Middle frontal gyrus (tissue), 1 donor: ENCODE measurements at regions not wholly inside any gene's neighbourhood (a gene's known extent, or its start where the extent isn't known, plus 50 kb on each side); places are given as distances from the start of the nearest gene placed in this dataset.

Experiments used
- DNase-seq: peaks from one replicate; pipeline ENCODE4 v3.0.0-alpha.2; 2015; ENCODE audit warnings: low spot score; ENCODE audit errors: extremely low spot score

DNA sequence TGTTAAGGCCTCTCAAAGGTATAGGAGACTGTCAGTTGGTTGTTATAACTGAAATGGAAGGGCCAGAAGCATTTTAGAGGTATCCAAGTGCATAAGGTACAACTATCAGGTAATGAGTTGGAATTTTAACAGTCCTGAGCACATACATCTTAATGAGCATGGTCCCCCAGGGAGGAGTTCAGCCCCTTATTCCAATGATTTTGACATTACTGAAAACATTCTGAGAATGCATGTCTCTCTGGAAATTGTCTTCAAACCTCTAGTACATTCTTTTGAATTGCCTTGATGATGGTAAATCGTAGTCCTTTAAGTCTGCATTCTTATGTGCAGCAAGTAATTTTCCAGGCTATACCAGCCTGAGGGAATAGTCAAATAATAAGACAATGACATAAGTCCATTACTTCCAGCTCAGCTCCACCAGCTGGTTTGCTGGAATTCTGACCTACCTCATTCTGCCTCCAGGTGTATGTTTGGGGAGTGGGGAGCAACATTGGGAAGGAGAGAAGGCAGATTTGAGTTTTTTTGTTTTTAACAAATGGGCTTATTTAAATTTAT, 239.2 kb downstream of the MSRB3 start:
- DNase-seq: no peak

DNA sequence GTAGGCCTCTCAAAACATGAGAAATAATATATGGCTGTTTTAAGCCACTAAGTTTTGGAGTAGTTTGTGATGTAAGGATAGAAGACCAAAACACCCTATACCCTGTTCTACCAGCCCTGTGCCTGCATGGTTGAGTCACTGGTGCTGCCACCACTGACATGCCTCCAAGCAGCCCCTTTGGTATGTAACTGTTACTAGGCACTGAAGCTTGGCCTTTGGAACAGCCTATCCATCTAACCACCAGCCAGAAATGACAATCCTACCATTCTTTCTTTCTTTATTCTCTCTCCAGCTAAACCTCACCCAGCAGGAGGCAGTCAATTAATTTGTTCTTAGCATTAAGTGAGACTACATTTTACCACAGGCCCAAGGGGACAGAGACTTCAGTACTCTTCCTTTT, 240.3 kb downstream of the MSRB3 start:
- DNase-seq: no peak

- no peak for DNase-seq
Observed at GRCh38 chr12:65520658-65521057, 242.2 kb downstream of the MSRB3 start.

- DNase-seq: no peak
Observed at GRCh38 chr12:65522956-65523860, 244.7 kb downstream of the MSRB3 start.

DNA sequence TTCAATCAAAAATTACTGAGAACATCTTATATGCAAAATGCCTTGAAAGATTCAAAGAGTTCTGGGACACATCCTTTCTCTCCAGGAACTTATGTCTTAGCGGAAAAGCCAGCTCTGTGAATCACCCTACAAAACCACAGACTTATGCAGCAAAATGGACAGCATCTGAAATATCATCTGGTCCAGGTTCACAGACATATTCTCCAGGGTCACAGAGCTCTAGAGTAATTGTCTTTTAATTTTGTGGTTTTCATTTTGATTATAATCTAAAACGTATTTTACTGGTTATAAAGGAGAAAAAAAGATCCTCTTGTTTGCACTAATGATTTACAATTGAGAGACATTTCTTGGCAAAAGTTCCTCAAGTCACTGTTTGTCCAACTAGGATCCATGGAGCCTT, 246.2 kb downstream of the MSRB3 start:
- no peak for DNase-seq

GRCh38 chr12:65525491-65526141, 247.1 kb downstream of the MSRB3 start:
- DNase-seq: no peak

- no peak for DNase-seq
Observed at GRCh38 chr12:65526311-65526710, 247.8 kb downstream of the MSRB3 start.

GRCh38 chr12:65528127-65528526, 249.6 kb downstream of the MSRB3 start:
- no peak for DNase-seq

DNA sequence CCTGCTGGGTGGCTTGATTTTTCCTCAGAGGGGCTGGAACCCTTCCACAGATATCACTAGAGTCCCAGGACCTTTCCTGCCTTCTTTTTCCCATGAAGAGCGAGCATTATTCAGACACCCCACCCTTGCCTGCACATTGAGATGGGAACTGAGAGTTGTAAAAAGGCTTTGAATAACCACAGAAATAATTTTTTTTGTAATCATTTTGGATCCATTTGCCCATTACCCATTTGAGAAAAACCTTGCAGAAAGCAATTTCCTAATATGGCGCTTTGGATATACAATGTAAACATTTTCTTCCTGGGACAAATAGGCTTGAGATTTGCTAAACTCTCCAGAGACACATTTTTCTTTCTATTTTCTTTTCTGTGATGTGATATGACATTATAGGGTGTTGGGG, 250.6 kb downstream of the MSRB3 start:
- DNase-seq: no peak

DNA sequence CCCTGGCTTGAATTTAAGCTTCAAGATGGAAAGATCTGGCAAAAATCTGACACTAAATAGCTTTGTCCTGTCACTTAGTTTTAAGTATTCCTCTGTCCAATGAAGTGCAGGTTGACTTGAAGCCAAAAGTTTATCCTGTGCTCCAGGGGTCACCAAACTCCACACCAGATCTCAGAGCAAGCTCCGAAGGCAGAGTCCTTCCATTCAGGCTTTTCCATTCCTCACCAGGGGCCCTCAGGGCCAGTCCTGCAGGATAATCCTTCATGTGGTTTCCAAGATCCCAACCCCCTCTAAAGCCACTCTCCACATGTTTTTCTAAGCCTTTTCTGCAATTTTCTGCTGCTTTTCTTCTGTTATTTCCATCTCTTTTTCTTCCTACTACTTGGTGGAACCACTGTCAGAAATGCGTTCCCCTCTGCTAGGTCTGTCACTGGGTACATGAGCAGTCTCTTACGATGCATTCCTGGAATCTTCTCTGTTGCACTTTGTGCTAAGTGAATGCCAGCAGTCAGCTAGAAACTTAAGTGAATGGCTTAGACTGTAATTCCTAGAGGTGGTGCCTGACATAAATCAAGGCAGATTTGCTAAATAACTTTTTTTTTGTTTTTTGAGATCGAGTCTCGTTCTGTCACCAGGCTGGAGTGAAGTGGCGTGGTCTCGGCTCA, 251.4 kb downstream of the MSRB3 start:
- DNase-seq: no peak

GRCh38 chr12:65532162-65532561, 253.7 kb downstream of the MSRB3 start:
- DNase-seq: no peak

GRCh38 chr12:65532764-65533163, 254.3 kb downstream of the MSRB3 start:
- no peak for DNase-seq

DNA sequence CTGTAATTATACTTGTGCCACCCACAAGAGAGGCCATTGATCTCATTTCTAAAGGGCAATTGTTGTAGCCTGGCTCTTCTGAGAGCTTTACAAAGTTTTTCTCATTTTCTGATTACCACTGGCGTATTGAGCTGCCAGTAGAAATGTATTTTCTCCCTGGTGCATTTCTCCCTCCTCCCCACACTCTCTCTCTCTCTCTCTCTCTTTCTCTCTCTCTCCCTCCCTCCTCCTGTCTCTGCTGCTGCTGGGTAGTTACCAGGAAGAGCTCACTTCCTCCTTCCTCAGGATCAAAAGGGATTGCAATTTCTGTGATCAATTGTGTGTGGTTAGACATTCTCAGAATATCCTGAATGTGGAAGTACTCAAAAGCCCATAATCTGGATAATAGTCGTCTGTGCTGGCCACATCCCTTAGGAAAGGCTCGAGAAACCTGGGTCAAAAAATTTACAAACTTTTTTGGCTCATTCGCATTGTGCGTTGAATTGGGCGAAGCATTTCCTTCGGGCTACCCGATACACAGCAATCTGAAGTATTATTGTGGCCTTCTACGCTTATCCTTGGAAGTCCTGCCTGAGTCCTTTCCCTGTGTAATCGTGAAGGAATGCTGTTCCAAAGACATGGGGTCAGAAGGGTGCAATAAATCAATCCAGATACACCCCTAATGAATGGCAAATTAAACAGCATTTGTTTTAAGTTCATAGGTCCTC, 254.8 kb downstream of the MSRB3 start:
- DNase-seq: no peak

DNA sequence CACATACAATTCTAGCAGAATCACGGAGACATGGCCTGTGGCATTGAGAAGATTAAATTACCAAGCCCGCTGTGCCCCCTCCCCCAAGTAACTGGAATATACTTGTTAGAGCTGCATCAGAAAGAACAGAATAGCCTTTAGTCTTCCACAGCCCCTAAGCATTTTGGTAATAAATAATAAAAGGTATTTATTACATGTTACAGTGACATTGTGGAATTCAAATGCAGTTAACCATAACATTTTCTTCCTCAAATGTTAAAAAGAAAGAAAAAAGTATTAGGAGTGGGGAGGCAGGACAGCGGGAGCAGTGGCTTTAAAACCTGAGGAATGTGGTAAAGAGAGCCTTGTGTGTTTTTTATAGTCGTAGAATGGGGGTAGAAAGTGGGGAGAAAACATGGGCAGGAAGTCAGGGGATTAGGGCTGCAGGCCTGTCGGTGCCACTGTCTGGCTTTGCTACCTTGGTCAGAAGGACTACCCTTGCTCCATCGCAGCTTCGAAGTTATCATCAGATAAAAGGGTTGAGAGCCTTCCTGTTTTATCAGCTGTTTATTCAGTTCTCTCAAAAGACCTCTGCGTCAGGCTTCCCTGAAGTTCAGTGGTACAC, 255.9 kb downstream of the MSRB3 start:
- DNase-seq: no peak

GRCh38 chr12:65535946-65536345, 257.5 kb downstream of the MSRB3 start:
- no peak for DNase-seq

- DNase-seq: no peak
Observed at GRCh38 chr12:65536351-65536750, 257.9 kb downstream of the MSRB3 start.

- DNase-seq: no peak
Observed at GRCh38 chr12:65536876-65537681, 258.6 kb downstream of the MSRB3 start.

DNA sequence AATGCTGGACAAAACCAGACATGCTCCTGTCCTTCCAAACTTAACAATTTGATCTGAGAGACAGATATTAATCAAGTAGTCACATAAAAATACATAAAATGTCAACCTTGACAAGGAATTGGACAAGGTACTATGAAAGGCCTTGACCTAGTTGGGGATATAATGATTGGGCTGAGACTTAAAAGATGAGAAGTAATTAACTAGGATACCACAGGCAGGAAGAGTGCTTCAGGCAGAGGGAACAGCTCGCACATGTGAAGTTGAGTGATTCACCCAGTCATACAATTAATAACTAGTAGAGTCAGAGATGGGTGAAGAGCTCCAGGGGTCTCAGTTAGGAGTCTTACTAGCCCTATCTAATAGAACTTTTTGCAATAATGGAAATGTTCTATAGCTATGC, 259.5 kb downstream of the MSRB3 start:
- DNase-seq: no peak

GRCh38 chr12:65539023-65539422, 260.5 kb downstream of the MSRB3 start:
- no peak for DNase-seq

DNA sequence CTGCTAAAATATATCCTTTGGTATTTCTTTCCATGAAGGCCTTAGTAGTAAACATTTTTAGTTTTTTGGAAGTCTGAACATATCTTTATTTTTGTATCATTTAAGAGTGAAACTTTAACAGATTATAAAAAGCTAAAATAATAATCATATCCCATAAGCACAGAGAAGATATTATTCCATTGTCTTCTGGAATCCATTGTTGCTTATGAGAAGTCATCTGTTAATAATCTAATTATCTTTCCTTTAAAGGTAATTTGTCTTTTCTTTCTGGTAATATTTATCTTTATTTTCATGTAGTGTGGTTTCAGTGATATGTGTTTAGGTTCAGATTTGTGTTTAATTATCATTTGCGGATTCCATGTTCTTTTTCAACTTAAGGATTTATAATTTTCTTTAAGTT, 261.7 kb downstream of the MSRB3 start:
- DNase-seq: no peak
